ENCODE measurements at regions not wholly inside any gene's neighbourhood (a gene's known extent, or its start where the extent isn't known, plus 50 kb on each side); places are given as distances from the start of the nearest gene placed in this dataset.

- DNase-seq (ENCODE audit: low read depth in 2 of 2) = no peak
- no peak overlapping the region for H3K4me3 ChIP-seq (replicated peaks in 1 of 2; ENCODE audit: low read depth in 2 of 2, low read length in 2 of 2)
- no peak for TF ChIP-seq CTCF (IDR thresholded peaks at IDR 0.05; ENCODE audit: low read depth, low read length)
Measured at GRCh38 chr13:56653043-56653442, 487.7 kb upstream of the PRR20A start.

- no peak overlapping the region for H3K4me3 ChIP-seq (replicated peaks in 1 of 2; ENCODE audit: low read depth in 2 of 2, low read length in 2 of 2)
- DNase-seq (ENCODE audit: low read depth in 2 of 2) = no peak
Measured at GRCh38 chr13:56659041-56659471, 481.7 kb upstream of the PRR20A start.

GRCh38 chr13:56670563-56670962, 470.2 kb upstream of the PRR20A start:
- DNase-seq (ENCODE audit: low read depth in 2 of 2) = no peak
- TF ChIP-seq CTCF (IDR thresholded peaks at IDR 0.05; ENCODE audit: low read depth, low read length) = no peak

More at GRCh38 chr13:56659041-56659471, 481.7 kb upstream of the PRR20A start:
- TF ChIP-seq CTCF (IDR thresholded peaks at IDR 0.05; ENCODE audit: low read depth, low read length) = no peak

GRCh38 chr13:56681404-56681803, 459.3 kb upstream of the PRR20A start:
- H3K4me3 ChIP-seq (replicated peaks in 1 of 2; ENCODE audit: low read depth in 2 of 2, low read length in 2 of 2) = no peak overlapping the region
- no peak for DNase-seq (ENCODE audit: low read depth in 2 of 2)
- TF ChIP-seq CTCF (IDR thresholded peaks at IDR 0.05; ENCODE audit: low read depth, low read length) = no peak

More at GRCh38 chr13:56670563-56670962, 470.2 kb upstream of the PRR20A start:
- H3K4me3 ChIP-seq (replicated peaks in 1 of 2; ENCODE audit: low read depth in 2 of 2, low read length in 2 of 2) = no peak overlapping the region

GRCh38 chr13:56687131-56687530, 453.6 kb upstream of the PRR20A start:
- no peak overlapping the region for H3K4me3 ChIP-seq (replicated peaks in 1 of 2; ENCODE audit: low read depth in 2 of 2, low read length in 2 of 2)
- no peak for DNase-seq (ENCODE audit: low read depth in 2 of 2)
- TF ChIP-seq CTCF (IDR thresholded peaks at IDR 0.05; ENCODE audit: low read depth, low read length) = no peak

GRCh38 chr13:56697011-56697410, 443.7 kb upstream of the PRR20A start:
- no peak overlapping the region for H3K4me3 ChIP-seq (replicated peaks in 1 of 2; ENCODE audit: low read depth in 2 of 2, low read length in 2 of 2)
- no peak for TF ChIP-seq CTCF (IDR thresholded peaks at IDR 0.05; ENCODE audit: low read depth, low read length)
- DNase-seq (ENCODE audit: low read depth in 2 of 2) = no peak

GRCh38 chr13:56700324-56700723, 440.4 kb upstream of the PRR20A start:
- no peak for TF ChIP-seq CTCF (IDR thresholded peaks at IDR 0.05; ENCODE audit: low read depth, low read length)
- DNase-seq (ENCODE audit: low read depth in 2 of 2) = no peak

More at GRCh38 chr13:56700324-56700723, 440.4 kb upstream of the PRR20A start:
- H3K4me3 ChIP-seq (replicated peaks in 1 of 2; ENCODE audit: low read depth in 2 of 2, low read length in 2 of 2) = no peak overlapping the region

Measured in cardiac fibroblast (primary cell).